Cardiac fibroblast (primary cell): ENCODE measurements at regions not wholly inside any gene's neighbourhood (a gene's known extent, or its start where the extent isn't known, plus 50 kb on each side); places are given as distances from the start of the nearest gene placed in this dataset.

Experiments
- DNase-seq, 2 donors: peaks; one replicate each; pipeline versions ENCODE4 v3.0.0 to v3.0.0-alpha.2; 2010; ENCODE audit warnings: low read depth in 2 of 2
- H3K4me3 ChIP-seq, 2 donors: replicated peaks in 1 of 2; 1 replicate in 1 of 2; 2 replicates in 1 of 2; pipeline ENCODE4 v1.5.1; 2011; ENCODE audit warnings: low read depth in 2 of 2, low read length in 2 of 2, mild to moderate bottlenecking in 2 of 2, moderate library complexity in 1 of 2
- TF ChIP-seq, protein P1 (sequence below): IDR thresholded peaks from one replicate; pipeline ENCODE4 v1.5.1; 2011; ENCODE audit warnings: low read depth, mild to moderate bottlenecking, low read length, inconsistent platforms

DNA sequence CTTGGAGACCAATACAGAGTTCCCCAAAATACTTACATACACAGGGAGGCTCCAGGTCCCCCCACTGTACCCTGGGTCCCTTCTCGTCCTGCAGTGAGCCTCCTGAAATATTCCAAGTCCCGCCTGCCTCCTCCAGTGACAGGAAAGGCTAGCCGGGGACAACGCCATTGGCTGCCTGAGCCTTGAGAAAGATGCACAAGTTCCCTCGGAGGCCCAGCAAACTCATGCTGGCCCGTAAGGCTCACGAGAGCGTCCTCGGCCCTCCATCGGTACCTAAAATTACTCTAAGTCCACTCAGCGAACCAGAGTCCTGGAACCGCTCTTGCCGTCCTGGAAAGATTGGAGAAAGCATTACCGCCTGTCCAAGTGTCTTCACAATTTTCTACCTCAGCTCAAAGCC lies 228.6 kb downstream of the ADAM29 start:
- TF ChIP-seq, protein P1, sequence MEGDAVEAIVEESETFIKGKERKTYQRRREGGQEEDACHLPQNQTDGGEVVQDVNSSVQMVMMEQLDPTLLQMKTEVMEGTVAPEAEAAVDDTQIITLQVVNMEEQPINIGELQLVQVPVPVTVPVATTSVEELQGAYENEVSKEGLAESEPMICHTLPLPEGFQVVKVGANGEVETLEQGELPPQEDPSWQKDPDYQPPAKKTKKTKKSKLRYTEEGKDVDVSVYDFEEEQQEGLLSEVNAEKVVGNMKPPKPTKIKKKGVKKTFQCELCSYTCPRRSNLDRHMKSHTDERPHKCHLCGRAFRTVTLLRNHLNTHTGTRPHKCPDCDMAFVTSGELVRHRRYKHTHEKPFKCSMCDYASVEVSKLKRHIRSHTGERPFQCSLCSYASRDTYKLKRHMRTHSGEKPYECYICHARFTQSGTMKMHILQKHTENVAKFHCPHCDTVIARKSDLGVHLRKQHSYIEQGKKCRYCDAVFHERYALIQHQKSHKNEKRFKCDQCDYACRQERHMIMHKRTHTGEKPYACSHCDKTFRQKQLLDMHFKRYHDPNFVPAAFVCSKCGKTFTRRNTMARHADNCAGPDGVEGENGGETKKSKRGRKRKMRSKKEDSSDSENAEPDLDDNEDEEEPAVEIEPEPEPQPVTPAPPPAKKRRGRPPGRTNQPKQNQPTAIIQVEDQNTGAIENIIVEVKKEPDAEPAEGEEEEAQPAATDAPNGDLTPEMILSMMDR = no peak
- no peak for DNase-seq
- H3K4me3 ChIP-seq = no peak overlapping the region

GRCh38 chr4:175147233-175147632 lies 229.1 kb downstream of the ADAM29 start:
- no peak overlapping the region for H3K4me3 ChIP-seq
- no peak for DNase-seq
- TF ChIP-seq, protein P1 = no peak

- no peak for DNase-seq
- TF ChIP-seq, protein P1 = no peak
- no peak overlapping the region for H3K4me3 ChIP-seq
Observed at GRCh38 chr4:175166020-175166419, 247.9 kb downstream of the ADAM29 start.

- TF ChIP-seq, protein P1 = no peak
- H3K4me3 ChIP-seq = no peak overlapping the region
- DNase-seq = no peak
Observed at GRCh38 chr4:175176710-175177109, 258.6 kb downstream of the ADAM29 start.

DNA sequence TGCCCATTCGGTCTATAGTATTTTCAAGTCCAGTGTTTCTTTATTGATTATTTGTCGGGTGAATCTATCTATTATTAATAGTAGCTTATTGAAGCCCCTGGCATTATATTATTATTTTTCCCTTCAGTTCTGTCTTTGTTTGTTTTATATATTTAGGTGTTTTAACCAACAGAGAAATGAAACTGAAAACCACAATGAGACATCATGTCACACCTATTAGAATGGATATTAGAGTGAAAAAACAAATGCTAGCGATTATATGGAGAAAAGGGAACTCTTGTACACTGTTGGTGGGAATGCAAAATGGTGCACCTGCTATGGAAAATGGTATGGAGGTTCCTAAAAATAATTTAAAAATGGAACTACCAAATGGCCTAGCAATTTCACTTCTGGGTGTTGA lies 272.5 kb downstream of the ADAM29 start:
- TF ChIP-seq, protein P1 = no peak
- H3K4me3 ChIP-seq = no peak overlapping the region
- DNase-seq = no peak

GRCh38 chr4:175198056-175198455 lies 279.9 kb downstream of the ADAM29 start:
- TF ChIP-seq, protein P1 = no peak
- DNase-seq = no peak
- H3K4me3 ChIP-seq = no peak overlapping the region

DNA sequence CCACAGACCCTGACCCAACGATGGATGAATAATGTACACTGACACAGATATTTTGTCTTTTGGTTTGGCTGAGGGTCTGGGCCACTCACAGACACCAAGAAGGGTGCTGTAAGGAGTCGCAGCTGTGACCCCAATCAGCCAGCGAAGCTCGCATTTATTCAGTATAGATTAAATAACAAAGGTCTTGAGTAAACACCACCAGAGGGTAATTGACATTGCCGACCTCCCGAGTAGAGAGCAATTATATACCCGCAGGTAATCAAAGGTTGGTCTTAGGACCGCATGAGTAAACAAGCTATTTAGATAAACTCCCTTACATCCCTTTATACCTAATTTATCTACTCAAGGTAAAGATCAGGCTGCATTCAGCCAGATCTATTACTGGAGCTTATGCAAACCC lies 297.1 kb downstream of the ADAM29 start:
- no peak for DNase-seq
- TF ChIP-seq, protein P1 = no peak
- no peak overlapping the region for H3K4me3 ChIP-seq
